NCI-H82 (cell line): ENCODE measurements at regions not wholly inside any gene's neighbourhood (a gene's known extent, or its start where the extent isn't known, plus 50 kb on each side); places are given as distances from the start of the nearest gene placed in this dataset.
"Not testable (repeated sequence)": the region's sequence is repeated elsewhere in the genome, so short reads cannot be mapped to it uniquely, and the experiment has no call there.

ENCODE experiments used
- DNase-seq: peaks from one replicate; lab custom pipeline; 2025; lab: John Stamatoyannopoulos, UW

DNA sequence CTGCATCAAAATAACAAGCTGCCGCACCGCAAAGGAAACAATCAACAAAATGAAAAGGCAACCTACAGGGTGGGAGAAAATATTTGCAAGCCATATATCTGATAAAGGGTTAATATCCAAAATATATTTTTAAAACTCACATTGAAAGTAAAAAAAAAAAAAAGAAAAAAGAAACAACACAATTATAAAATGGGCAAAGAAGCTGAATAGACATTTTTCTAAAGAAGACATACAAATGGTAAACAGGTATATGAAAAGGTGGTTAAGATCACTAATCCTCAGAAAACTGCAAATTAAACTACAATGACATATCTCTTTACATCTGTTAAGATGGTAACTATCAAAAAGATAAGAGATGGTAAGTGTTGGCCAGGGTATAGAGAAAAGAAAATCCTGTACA, 105.4 kb upstream of the LY86 start:
- DNase-seq, result no peak

- DNase-seq, result no peak
These were observed 104.8 kb upstream of the LY86 start for GRCh38 chr6:6483733-6484132.

DNA sequence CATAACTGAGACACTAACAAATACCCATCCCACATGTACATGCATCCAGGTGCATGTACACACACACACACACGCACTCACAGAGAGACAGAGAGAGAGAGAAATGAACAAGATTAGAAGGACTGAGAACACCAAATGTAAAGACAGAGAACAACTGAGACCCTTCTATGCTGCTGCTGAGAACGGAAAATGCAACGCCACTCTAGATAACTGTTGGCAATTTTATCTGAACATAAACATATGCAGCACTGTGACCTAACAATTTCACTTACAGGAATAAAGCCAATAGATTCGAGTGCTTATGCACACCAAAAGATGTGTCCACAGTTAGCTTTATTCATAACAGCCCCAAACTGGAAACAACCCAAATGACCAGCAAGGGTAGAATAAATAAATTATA, 103.8 kb upstream of the LY86 start:
- DNase-seq, result no peak

GRCh38 chr6:6486595-6486994, 101.9 kb upstream of the LY86 start:
- no peak for DNase-seq

DNA sequence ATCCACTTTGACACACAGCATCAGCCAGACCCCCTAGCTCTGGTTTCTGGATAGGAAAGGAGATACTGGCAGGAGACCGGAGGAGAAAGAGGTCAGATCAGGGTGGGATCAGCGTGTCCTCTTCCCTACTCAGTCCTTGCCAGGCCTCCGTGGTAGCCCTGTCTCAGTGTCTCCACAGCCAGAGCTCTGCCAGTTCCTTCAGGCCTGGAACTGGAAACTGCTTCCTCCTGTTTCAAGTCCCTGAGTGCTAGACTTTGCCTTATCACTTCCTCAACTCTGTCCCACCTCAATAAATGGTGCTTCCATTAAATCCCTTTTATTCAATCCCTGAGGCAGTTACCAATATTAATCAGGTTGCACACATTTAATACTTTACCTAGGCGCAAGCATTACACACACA, 96.8 kb upstream of the LY86 start:
- no peak for DNase-seq

- DNase-seq, result no peak
These were observed 95.8 kb upstream of the LY86 start for GRCh38 chr6:6492675-6493074.

- not testable (repeated sequence) for DNase-seq
These were observed 94.4 kb upstream of the LY86 start for GRCh38 chr6:6494139-6494538.

- peak; percentile 79 for DNase-seq
These were observed 93.8 kb upstream of the LY86 start for GRCh38 chr6:6494677-6495076.

DNA sequence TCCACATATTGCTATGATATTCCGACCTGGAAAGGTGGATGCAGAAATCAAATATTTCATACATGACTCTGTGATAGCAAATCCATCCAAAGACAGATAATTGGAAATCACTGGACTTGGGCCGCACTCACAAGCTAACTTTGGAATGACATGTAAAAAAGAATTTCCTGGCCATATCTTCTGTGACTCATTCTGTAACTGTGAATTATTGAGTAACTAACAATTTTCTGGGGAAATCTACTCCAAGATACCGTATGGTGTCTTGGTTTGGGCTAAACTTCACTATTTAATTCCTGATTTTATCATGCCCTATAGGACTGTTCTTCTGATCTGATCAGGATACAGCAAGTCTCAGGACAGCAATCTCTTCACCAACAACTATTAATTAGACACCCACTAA, 92.7 kb upstream of the LY86 start:
- no peak for DNase-seq

GRCh38 chr6:6497541-6497940, 91.0 kb upstream of the LY86 start:
- no peak for DNase-seq

DNA sequence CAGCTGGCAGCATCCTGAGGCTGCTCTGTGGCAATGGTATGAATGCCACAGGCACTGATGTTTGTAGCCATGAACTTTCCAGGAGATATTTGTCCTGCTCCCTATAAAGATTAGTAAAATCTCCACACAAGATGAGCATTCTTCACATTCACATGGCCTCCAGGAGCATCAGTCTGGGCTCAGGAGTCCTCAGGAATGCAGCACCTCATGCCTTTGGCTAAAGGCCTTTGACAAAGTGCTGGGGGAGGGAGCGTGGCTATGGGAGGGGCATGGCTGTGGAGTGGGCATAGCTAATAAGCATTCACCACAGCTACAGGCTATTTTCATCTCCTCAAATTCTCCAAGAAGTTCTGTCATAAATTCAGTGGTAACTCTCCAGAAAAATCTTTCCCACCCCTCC, 90.5 kb upstream of the LY86 start:
- no peak for DNase-seq

DNA sequence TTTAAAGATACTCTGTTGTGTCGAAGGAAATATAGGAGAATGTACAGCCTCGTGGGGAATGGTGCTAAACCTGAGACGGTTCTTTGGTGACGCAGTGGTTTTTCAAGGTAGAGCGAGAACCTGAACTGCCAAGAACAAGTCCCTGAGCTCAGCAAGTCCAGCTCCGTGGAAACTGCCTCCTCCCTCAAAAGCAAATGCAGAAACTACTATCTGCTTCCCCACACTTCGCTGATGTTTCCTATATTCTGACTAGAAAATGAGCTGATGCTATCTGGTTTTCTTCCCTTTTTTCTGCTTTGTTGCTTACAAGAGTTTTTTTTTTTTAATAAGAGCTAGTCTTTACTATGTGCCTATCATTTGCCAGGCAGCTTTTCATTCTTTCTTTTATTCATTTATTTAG, 85.3 kb upstream of the LY86 start:
- no peak for DNase-seq

DNA sequence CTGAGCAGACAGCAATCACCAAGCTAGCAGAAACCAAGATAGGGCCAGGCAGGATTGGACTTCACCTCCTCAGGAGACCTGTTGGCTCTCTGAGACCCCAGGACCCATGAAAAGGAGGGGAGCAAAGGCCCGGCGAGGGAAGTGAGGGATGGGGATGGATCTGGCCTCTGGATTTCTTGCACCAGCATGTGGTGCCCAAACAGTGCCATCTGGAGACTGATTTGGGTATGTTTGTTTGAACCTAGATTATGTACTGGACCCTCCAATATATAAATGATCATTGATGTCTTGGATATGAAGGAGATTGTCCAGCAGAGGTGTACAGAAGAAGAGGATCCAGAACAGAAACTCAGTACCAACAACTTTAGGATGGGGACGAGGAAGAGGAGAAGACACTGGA, 83.4 kb upstream of the LY86 start:
- no peak for DNase-seq

DNA sequence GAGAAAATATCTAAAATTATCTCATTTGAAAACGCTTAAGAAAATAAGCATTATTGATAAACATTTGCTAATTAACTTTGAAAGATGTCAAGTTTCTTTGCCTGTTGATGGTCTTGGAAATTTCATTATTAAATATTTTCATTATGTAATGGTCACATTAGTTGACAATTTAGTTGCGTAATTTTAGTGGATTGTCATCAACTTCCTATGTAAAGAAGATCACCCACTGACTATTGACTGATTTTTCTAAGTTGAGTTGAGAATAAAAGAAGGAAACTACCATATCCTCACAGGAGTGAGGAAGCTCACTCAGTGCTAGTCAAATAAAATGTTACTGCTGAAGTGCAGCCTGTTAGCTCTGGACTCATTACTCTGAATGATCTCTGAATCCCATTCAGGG, 79.9 kb upstream of the LY86 start:
- no peak for DNase-seq

DNA sequence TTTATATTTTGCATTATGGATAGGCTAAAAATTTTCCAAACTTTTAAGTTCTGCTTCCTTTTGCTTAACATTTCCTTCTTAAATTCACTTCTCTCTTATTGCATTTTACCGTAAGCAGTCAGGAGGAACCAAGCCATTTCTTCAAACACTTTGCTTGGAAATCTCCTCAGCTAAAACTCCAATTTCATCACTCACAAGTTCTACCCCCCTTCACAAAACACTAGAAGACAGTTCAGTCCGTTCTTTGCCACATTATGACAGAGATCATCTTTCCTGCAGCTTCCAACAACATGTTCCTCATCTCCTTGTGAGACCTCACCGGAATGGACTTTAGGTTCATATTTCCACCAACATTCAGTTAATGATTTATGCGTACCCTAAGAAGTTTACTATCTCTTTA, 79.2 kb upstream of the LY86 start:
- DNase-seq, result no peak

DNA sequence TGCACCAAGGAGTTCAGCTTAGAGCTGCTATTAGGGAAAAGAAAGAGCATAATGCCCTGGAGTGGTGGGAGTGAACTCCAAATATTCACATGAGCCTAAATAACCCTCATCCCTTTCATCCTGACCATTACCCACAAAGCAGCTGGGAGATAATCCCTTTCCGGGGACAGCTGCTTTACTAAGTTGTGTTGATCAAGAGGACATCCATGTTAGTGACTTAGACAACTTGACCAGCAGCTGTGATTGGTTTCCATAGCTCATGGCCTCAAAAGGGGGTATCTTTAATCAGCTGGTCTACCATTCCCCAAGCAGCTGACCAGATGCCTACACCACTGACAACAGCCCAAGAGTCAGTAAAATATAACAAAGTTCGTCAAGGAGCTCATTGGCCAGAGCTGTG, 75.8 kb upstream of the LY86 start:
- peak; percentile 27 for DNase-seq

GRCh38 chr6:6515691-6516607, 72.6 kb upstream of the LY86 start:
- DNase-seq, result no peak

GRCh38 chr6:6516666-6517458, 71.7 kb upstream of the LY86 start:
- DNase-seq, result no peak

GRCh38 chr6:6518631-6519427, 69.7 kb upstream of the LY86 start:
- DNase-seq, result peak; percentile 10

GRCh38 chr6:6521961-6522482, 66.5 kb upstream of the LY86 start:
- DNase-seq, result no peak

DNA sequence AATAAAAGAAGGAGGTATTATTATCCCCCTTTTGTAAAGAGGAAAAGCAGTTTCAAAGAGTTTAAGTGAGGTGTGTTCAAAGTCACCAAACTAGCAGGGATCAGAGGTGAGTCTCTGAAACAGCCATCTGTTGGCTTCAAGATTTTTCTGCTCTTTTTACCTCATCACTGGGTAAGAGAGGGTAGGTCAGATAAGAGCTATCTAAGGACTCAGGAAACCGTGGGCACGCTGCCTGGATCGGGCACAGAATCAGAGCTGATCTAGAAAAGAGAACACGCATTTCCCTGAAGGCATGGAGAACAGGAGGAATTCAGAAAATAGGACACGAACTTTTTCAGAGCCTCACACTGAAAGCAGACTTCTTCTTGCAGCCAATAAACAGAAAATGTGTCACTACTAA, 65.8 kb upstream of the LY86 start:
- no peak for DNase-seq

GRCh38 chr6:6524951-6525350, 63.6 kb upstream of the LY86 start:
- no peak for DNase-seq
